ENCODE measurements at regions not wholly inside any gene's neighbourhood (a gene's known extent, or its start where the extent isn't known, plus 50 kb on each side); places are given as distances from the start of the nearest gene placed in this dataset.

- intact Hi-C loops (cut with micrococcal nuclease) (no loop called here), dilution Hi-C loops (cut with MboI; ENCODE audit: extremely low pct_ligation_motif_present, low sequenced_read_pairs) (no loop called here)
- no peak for DNase-seq (ENCODE audit: low read depth, low spot score)
- H3K27ac ChIP-seq (ENCODE audit: insufficient read depth, low read depth, low read length) = no peak overlapping the region
- no peaks in the 10 kb centered on the region for H3K27me3 ChIP-seq (ENCODE audit: control insufficient read depth in 2 of 2, insufficient read depth in 2 of 2, low read length in 2 of 2)
- H3K79me2 ChIP-seq (ENCODE audit: control insufficient read depth, insufficient read depth, low read length) = no peaks in the 10 kb centered on the region
- no peak for FAIRE-seq
- H3K4me1 ChIP-seq (ENCODE audit: control insufficient read depth, extremely low read depth, insufficient read depth, low read length) = no peaks in the 10 kb centered on the region
- no peaks in the 10 kb centered on the region for H4K20me1 ChIP-seq (replicated peaks; ENCODE audit: control insufficient read depth, extremely low read depth, insufficient read depth, low read length)
- H3K36me3 ChIP-seq (ENCODE audit: control insufficient read depth in 2 of 2, extremely low read depth in 1 of 2, insufficient read depth in 2 of 2, low read length in 2 of 2) = no peaks in the 10 kb centered on the region
- H3K9ac ChIP-seq (replicated peaks; ENCODE audit: extremely low read depth, insufficient read depth, low read length) = no peak overlapping the region
- H3K9me3 ChIP-seq (replicated peaks; ENCODE audit: control insufficient read depth, insufficient read depth, low read length) = no peaks in the 10 kb centered on the region
- TF ChIP-seq, protein P1, sequence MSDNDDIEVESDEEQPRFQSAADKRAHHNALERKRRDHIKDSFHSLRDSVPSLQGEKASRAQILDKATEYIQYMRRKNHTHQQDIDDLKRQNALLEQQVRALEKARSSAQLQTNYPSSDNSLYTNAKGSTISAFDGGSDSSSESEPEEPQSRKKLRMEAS (IDR thresholded peaks at IDR 0.05; ENCODE audit: insufficient read depth, insufficient read length) = no peak
- TF ChIP-seq CTCF (IDR thresholded peaks at IDR 0.05; ENCODE audit: extremely low read depth in 1 of 2, insufficient read depth in 1 of 2, low read depth in 1 of 2, low read length in 2 of 2) (no peak), MYC (IDR thresholded peaks at IDR 0.05; ENCODE audit: low read depth, low read length) (no peak)
- H3K4me2 ChIP-seq (ENCODE audit: insufficient read depth, low read length) = no peak overlapping the region
- H3K4me3 ChIP-seq (replicated peaks in 1 of 3; ENCODE audit: insufficient read depth in 1 of 3, low read depth in 1 of 3, low read length in 3 of 3) = no peak overlapping the region
- BruUV-seq (replicated peaks) = no TSS peak
- POLR2A ChIA-PET = no interaction called here
- H3K9me1 ChIP-seq (replicated peaks; ENCODE audit: control insufficient read depth, extremely low read depth, insufficient read depth, low read length) = no peaks in the 10 kb centered on the region
- H2AFZ ChIP-seq (ENCODE audit: low read depth, low read length) = no peak overlapping the region
- CTCF ChIA-PET = no interaction called here
Observed at GRCh38 chr19:28960986-28961705, 251.8 kb downstream of the UQCRFS1 start.

DNA sequence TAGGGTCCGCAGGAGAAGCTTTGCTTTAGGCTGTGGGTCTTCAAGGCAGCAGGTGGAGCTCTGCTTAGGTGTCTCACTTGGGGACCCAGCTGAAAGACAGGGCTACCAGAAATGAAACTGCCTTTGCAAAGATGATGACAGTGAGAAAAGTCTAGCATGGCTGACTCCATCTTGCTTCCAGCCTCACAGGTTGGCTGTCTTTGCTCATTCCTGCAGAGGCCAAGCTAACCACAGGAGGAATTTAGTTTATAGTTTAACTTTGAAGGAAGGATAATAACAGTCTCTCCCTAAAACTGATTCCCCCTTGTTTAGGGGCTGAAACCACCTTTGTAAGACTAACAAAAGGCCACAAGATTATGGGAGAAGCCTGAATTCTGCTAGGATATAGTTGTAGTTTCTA lies 252.4 kb downstream of the UQCRFS1 start:
- H2AFZ ChIP-seq (ENCODE audit: low read depth, low read length) = no peak overlapping the region
- ChIA-PET CTCF (no interaction called here), POLR2A (no interaction called here)
- FAIRE-seq (no peak), DNase-seq (ENCODE audit: low read depth, low spot score) (no peak)
- H3K27me3 ChIP-seq (ENCODE audit: control insufficient read depth in 2 of 2, insufficient read depth in 2 of 2, low read length in 2 of 2) = no peaks in the 10 kb centered on the region
- no peaks in the 10 kb centered on the region for H3K4me1 ChIP-seq (ENCODE audit: control insufficient read depth, extremely low read depth, insufficient read depth, low read length)
- TF ChIP-seq MYC (IDR thresholded peaks at IDR 0.05; ENCODE audit: low read depth, low read length) = no peak
- no peak for TF ChIP-seq EZH2 (IDR thresholded peaks at IDR 0.05; ENCODE audit: borderline replicate concordance, low read depth, low read length, severe bottlenecking)
- TF ChIP-seq GATA2 (IDR thresholded peaks at IDR 0.05; ENCODE audit: insufficient read depth, insufficient read length, low read depth, low read length) = no peak
- TF ChIP-seq, protein P1 (IDR thresholded peaks at IDR 0.05; ENCODE audit: insufficient read depth, insufficient read length) = no peak
- TF ChIP-seq CTCF (IDR thresholded peaks at IDR 0.05; ENCODE audit: extremely low read depth in 1 of 2, insufficient read depth in 1 of 2, low read depth in 1 of 2, low read length in 2 of 2) = no peak
- TF ChIP-seq POLR2A (IDR thresholded peaks at IDR 0.05; ENCODE audit: low read depth, low read length) = no peak
- TF ChIP-seq JUN (IDR thresholded peaks at IDR 0.05; ENCODE audit: borderline replicate concordance, insufficient read depth, insufficient read length, low read depth) = no peak
- no peak for TF ChIP-seq FOS (IDR thresholded peaks at IDR 0.05; ENCODE audit: borderline replicate concordance, insufficient read depth, low read length)
- TF ChIP-seq POLR2AphosphoS5 (IDR thresholded peaks at IDR 0.05; ENCODE audit: insufficient read depth, low read depth, low read length) = no peak
- intact Hi-C loops (cut with micrococcal nuclease) (no loop called here), dilution Hi-C loops (cut with MboI; ENCODE audit: extremely low pct_ligation_motif_present, low sequenced_read_pairs) (no loop called here)
- no peak overlapping the region for H3K9ac ChIP-seq (replicated peaks; ENCODE audit: extremely low read depth, insufficient read depth, low read length)
- no TSS peak for BruUV-seq (replicated peaks)
- no peaks in the 10 kb centered on the region for H3K79me2 ChIP-seq (ENCODE audit: control insufficient read depth, insufficient read depth, low read length)
- no peak overlapping the region for H3K4me3 ChIP-seq (replicated peaks in 1 of 3; ENCODE audit: insufficient read depth in 1 of 3, low read depth in 1 of 3, low read length in 3 of 3)
- H4K20me1 ChIP-seq (replicated peaks; ENCODE audit: control insufficient read depth, extremely low read depth, insufficient read depth, low read length) = no peaks in the 10 kb centered on the region
- no peak overlapping the region for H3K4me2 ChIP-seq (ENCODE audit: insufficient read depth, low read length)
- H3K36me3 ChIP-seq (ENCODE audit: control insufficient read depth in 2 of 2, extremely low read depth in 1 of 2, insufficient read depth in 2 of 2, low read length in 2 of 2) = no peaks in the 10 kb centered on the region
- no peaks in the 10 kb centered on the region for H3K9me1 ChIP-seq (replicated peaks; ENCODE audit: control insufficient read depth, extremely low read depth, insufficient read depth, low read length)
- H3K9me3 ChIP-seq (replicated peaks; ENCODE audit: control insufficient read depth, insufficient read depth, low read length) = no peaks in the 10 kb centered on the region
- no peak overlapping the region for H3K27ac ChIP-seq (ENCODE audit: insufficient read depth, low read depth, low read length)

Measured in endothelial cell of umbilical vein (primary cell).